Effector CD4-positive, alpha-beta T cell (primary cell): ENCODE measurements at regions not wholly inside any gene's neighbourhood (a gene's known extent, or its start where the extent isn't known, plus 50 kb on each side); places are given as distances from the start of the nearest gene placed in this dataset.
"Not testable (repeated sequence)": the region's sequence is repeated elsewhere in the genome, so short reads cannot be mapped to it uniquely, and the experiment has no call there.

Experiments
- DNase-seq: peaks from one replicate; pipeline ENCODE4 v3.0.0-alpha.2; 2020

GRCh38 chr2:56519806-56520205, 336.0 kb downstream of the CCDC85A start:
- no peak for DNase-seq

- no peak for DNase-seq
Measured at GRCh38 chr2:56522605-56523089, 338.9 kb downstream of the CCDC85A start.

- DNase-seq: no peak
Measured at GRCh38 chr2:56523816-56524215, 340.0 kb downstream of the CCDC85A start.

- DNase-seq: no peak
Measured at GRCh38 chr2:56531668-56532420, 348.1 kb downstream of the CCDC85A start.

GRCh38 chr2:56534321-56534720, 350.5 kb downstream of the CCDC85A start:
- no peak for DNase-seq

GRCh38 chr2:56537756-56538155, 354.0 kb downstream of the CCDC85A start:
- DNase-seq: no peak

GRCh38 chr2:56539618-56540017, 355.8 kb downstream of the CCDC85A start:
- no peak for DNase-seq

GRCh38 chr2:56540467-56540866, 356.7 kb downstream of the CCDC85A start:
- no peak for DNase-seq

GRCh38 chr2:56540916-56541315, 357.1 kb downstream of the CCDC85A start:
- no peak for DNase-seq

GRCh38 chr2:56542213-56542612, 358.4 kb downstream of the CCDC85A start:
- DNase-seq: no peak

GRCh38 chr2:56565143-56565542, 381.4 kb downstream of the CCDC85A start:
- no peak for DNase-seq

GRCh38 chr2:56571074-56571473, 387.3 kb downstream of the CCDC85A start:
- no peak for DNase-seq

- DNase-seq: no peak
Measured at GRCh38 chr2:56576001-56576400, 392.2 kb downstream of the CCDC85A start.

- no peak for DNase-seq
Measured at GRCh38 chr2:56580242-56580641, 396.5 kb downstream of the CCDC85A start.

GRCh38 chr2:56582570-56582969, 398.8 kb downstream of the CCDC85A start:
- no peak for DNase-seq

- DNase-seq: no peak
Measured at GRCh38 chr2:56583796-56584315, 400.1 kb downstream of the CCDC85A start.

- DNase-seq: no peak
Measured at GRCh38 chr2:56587456-56587855, 403.7 kb downstream of the CCDC85A start.

GRCh38 chr2:56589194-56589593, 405.4 kb downstream of the CCDC85A start:
- DNase-seq: no peak

GRCh38 chr2:56589835-56590234, 406.0 kb downstream of the CCDC85A start:
- no peak for DNase-seq

GRCh38 chr2:56590611-56591010, 406.8 kb downstream of the CCDC85A start:
- DNase-seq: no peak

GRCh38 chr2:56606086-56606485, 422.3 kb downstream of the CCDC85A start:
- DNase-seq: not testable (repeated sequence)

- DNase-seq: no peak
Measured at GRCh38 chr2:56613254-56613653, 429.5 kb downstream of the CCDC85A start.

GRCh38 chr2:56613920-56614319, 430.1 kb downstream of the CCDC85A start:
- DNase-seq: no peak

GRCh38 chr2:56615760-56616159, 432.0 kb downstream of the CCDC85A start:
- no peak for DNase-seq

- DNase-seq: no peak
Measured at GRCh38 chr2:56624181-56624580, 440.4 kb downstream of the CCDC85A start.
